MG63 (cell line): ENCODE measurements at regions not wholly inside any gene's neighbourhood (a gene's known extent, or its start where the extent isn't known, plus 50 kb on each side); places are given as distances from the start of the nearest gene placed in this dataset.

Experiments used
- DNase-seq: peaks from one replicate; pipeline ENCODE4 v3.0.0-alpha.2; 2020
- H3K27me3 ChIP-seq: fragments of 250-450 bp; sonication (Bioruptor Pico); 2 replicates; pipeline ENCODE4 v1.5.1; 2020; ENCODE audit warnings: mild to moderate bottlenecking, moderate library complexity
- H3K36me3 ChIP-seq: fragments of 250-450 bp; sonication (Bioruptor Pico); 2 replicates; pipeline ENCODE4 v1.5.1; 2020; ENCODE audit warnings: mild to moderate bottlenecking, moderate library complexity
- H3K4me3 ChIP-seq: fragments of 250-450 bp; sonication (Bioruptor Pico); 2 replicates; pipeline ENCODE4 v1.5.1; 2020; ENCODE audit warnings: mild to moderate bottlenecking, moderate library complexity
- H3K9me3 ChIP-seq: fragments of 250-450 bp; sonication (Bioruptor Pico); 2 replicates; pipeline ENCODE4 v1.5.1; 2020; ENCODE audit warnings: mild to moderate bottlenecking, moderate library complexity

DNA sequence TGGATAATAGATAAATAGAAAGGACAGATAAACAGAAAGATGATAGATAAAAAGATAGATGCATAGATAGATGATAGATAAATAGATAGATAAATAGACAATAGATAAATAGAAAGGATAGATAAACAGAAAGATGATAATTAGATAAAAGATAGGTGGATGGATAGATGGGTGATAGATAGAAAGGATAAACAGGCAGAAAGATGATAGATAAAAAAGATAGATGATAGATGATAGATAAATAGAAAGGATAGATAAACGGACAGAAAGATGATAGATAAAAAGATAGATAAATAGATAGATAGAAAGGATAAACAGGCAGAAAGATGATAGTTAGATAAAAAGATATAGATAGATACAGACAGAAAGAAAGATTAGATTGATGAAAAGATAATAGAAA lies 92.3 kb upstream of the UQCRFS1 start:
- Histone ChIP-seq H3K9me3 (no peaks in the 10 kb centered on the region), H3K4me3 (no peak overlapping the region), H3K27me3 (peaks cover 12% of the 10 kb centered on the region), H3K36me3 (no peaks in the 10 kb centered on the region)
- DNase-seq: no peak

GRCh38 chr19:29308977-29309590 lies 96.1 kb upstream of the UQCRFS1 start:
- Histone ChIP-seq H3K9me3 (no peaks in the 10 kb centered on the region), H3K27me3 (peaks cover 7% of the 10 kb centered on the region), H3K4me3 (no peak overlapping the region), H3K36me3 (no peaks in the 10 kb centered on the region)
- no peak for DNase-seq

DNA sequence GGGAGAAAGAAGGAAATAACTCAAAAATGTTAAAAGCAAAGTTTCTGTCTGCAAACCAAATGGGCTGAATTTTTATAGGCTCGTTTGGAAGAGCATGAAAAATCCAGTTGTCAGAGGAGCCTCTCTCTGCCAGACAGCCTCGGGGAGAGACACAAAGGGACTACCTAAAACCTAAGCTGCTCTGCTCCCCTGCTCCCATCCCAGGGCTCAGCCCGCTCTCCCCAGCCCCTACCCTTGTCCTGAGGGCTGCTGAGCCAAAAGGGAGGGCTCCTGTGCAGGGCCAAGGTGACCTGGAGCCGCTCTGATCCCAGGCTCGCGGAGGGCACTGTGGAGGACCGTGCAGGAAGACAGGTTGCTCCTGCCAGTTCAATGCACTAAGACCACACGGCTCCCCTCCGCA lies 96.7 kb upstream of the UQCRFS1 start:
- Histone ChIP-seq H3K36me3 (no peaks in the 10 kb centered on the region), H3K4me3 (no peak overlapping the region), H3K27me3 (peaks cover 4% of the 10 kb centered on the region; the same call in 1 of the 2 replicates), H3K9me3 (no peaks in the 10 kb centered on the region)
- DNase-seq: no peak

DNA sequence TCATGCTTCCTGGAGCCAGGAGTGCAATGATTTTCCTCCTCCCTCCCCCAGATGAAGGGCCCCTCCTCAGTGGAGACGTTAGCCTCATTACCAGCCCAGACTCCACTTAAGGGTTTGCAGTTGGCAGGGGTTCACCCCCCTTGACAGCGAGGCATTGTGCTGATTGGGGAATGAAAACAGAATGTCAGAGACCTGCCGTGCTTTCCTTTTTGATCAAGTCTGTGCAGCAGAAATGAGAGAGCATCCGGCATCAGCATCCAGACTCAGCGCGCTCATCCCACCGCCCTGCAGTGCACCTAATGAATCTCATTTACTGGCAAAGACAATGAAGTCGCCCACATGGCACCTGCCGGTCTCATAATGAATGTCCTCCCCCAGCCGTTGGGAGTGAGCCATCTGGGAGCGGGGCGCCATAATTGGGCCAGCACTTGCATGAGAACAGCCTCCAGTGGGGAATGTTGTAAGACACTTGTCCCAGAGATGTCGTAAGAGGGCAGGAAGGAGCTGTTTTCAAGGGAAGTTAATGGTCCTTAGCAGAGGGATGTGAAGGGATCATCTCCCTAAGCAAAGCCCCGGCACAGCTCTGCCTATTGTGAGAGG lies 98.3 kb upstream of the UQCRFS1 start:
- Histone ChIP-seq H3K4me3 (no peak overlapping the region), H3K9me3 (no peaks in the 10 kb centered on the region), H3K27me3 (peaks cover 4% of the 10 kb centered on the region; the same call in 1 of the 2 replicates), H3K36me3 (no peaks in the 10 kb centered on the region)
- no peak for DNase-seq

DNA sequence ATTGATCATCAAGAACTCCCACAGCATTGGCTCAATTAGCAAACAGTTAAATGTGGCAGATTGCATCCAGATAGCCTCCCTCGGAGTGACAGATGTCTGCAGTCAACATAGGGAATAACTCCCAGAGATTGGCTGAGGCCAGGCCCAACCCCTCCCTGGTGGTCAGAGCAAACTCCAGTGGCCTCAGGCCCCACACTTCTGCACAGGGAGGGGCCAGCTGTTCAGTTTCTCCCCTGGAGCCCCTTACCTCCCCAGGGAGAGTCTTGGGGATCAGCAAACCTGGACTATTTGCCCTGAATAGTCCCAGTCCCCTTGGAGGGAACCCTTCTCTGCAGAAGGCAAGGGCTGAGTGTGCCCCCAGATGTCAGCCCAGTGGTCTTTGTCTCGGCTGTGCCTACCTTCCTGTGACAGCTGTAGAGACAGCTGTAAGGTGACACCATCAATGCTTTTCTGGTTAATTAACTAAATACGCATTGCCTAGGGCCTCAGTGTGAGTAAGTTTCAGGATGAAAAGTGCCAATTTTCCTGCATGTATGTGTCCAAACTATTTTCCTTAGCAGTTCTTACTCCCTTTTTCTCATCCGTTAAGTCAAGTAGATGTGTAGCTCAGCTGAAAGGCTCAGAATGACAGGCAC lies 102.7 kb upstream of the UQCRFS1 start:
- DNase-seq: no peak
- H3K9me3 ChIP-seq: no peaks in the 10 kb centered on the region
- no peak overlapping the region for H3K4me3 ChIP-seq
- H3K36me3 ChIP-seq: no peaks in the 10 kb centered on the region
- H3K27me3 ChIP-seq: peaks cover 8% of the 10 kb centered on the region

DNA sequence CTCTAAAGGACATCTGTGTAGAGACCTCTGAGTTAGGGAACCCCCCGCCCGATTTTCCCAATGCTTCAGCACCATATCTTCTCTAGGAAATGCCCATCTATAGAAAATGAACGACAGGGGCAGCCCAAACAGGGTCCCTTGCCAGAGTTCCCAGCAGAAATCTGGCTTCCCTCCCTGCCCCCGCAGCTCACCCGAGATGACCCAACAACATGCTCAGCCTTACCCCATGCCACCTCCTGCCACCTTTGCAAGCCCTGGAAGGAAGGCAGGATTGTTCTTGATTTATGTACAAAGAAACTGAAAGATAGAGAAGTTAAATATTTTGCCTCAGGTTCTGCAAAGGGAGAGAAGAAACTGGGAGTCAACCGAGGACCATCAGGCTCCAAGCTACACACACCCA lies 105.6 kb upstream of the UQCRFS1 start:
- DNase-seq: no peak
- peaks cover 11% of the 10 kb centered on the region for H3K27me3 ChIP-seq
- H3K9me3 ChIP-seq: no peaks in the 10 kb centered on the region
- no peaks in the 10 kb centered on the region for H3K36me3 ChIP-seq
- no peak overlapping the region for H3K4me3 ChIP-seq

DNA sequence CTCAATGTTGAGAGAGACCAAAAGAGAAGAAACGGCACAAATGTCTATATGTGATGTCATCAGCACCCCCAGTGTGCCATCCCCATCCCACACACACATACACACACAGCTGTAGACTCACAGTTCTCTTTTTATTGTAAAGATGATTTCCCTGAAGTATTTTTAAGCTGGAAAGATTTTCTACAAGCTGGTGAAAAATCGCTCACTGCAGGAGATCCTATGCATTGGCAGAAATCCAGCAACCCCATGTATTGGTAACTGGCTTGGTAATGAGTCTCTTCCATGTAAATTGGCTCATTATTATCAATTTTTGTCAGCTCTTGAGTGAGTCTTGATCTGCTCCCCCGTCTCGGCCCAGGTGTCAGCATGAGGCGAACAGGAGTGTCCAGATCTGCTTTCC lies 107.1 kb upstream of the UQCRFS1 start:
- H3K36me3 ChIP-seq: no peaks in the 10 kb centered on the region
- H3K27me3 ChIP-seq: peaks cover 11% of the 10 kb centered on the region
- H3K4me3 ChIP-seq: no peak overlapping the region
- no peaks in the 10 kb centered on the region for H3K9me3 ChIP-seq
- DNase-seq: no peak

GRCh38 chr19:29320618-29321017 lies 107.7 kb upstream of the UQCRFS1 start:
- Histone ChIP-seq H3K4me3 (no peak overlapping the region), H3K9me3 (no peaks in the 10 kb centered on the region)

GRCh38 chr19:29321116-29321515 lies 108.2 kb upstream of the UQCRFS1 start:
- H3K4me3 ChIP-seq: no peak overlapping the region
- DNase-seq: no peak
- no peaks in the 10 kb centered on the region for H3K36me3 ChIP-seq
- peaks cover 11% of the 10 kb centered on the region for H3K27me3 ChIP-seq
- H3K9me3 ChIP-seq: no peaks in the 10 kb centered on the region

More at GRCh38 chr19:29320618-29321017, 107.7 kb upstream of the UQCRFS1 start:
- Histone ChIP-seq H3K27me3 (peaks cover 11% of the 10 kb centered on the region), H3K36me3 (no peaks in the 10 kb centered on the region)
- no peak for DNase-seq

DNA sequence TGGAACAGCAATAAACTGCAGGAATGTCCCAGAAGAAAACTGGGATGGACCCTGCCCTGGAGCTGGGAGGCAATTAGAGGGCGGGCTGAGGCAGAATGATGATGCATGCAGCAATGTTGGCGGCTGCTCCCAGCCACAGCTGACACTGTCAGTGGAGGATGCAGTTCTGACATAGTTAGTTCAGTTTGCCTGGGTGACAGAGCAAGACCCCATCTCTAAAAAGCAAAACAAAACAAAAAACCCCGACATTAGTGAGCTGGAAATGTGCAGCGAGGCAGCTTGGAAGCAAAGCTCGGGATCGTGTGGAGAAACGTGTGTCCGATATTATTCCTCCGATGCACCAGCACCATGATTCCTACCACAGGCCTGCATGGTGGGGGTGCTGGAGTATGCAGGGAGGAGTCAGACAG lies 110.1 kb upstream of the UQCRFS1 start:
- H3K9me3 ChIP-seq: no peaks in the 10 kb centered on the region
- no peak overlapping the region for H3K4me3 ChIP-seq
- no peaks in the 10 kb centered on the region for H3K36me3 ChIP-seq
- peaks cover 11% of the 10 kb centered on the region for H3K27me3 ChIP-seq
- DNase-seq: no peak

GRCh38 chr19:29323440-29324290 lies 110.7 kb upstream of the UQCRFS1 start:
- Histone ChIP-seq H3K36me3 (no peaks in the 10 kb centered on the region), H3K4me3 (no peak overlapping the region), H3K27me3 (peaks cover 11% of the 10 kb centered on the region), H3K9me3 (no peaks in the 10 kb centered on the region)
- no peak for DNase-seq

DNA sequence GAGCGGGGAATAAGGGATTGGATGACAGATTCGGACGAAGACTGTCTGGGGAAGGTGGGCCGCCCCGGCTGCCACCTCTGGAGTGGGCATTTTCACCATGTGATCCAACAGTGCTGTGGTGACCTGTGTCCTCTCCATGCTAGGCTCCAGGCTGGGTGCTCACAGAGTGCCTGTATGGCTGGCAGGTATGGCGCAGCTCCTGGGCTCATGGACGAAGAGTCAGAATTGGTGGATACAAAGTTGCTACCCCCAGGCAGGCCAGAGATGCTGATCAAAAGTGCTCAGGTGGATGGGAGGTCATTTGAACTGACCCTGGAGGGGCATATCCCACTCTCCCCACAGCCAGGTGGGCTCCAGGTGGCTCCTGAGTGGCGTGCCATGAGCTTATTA lies 111.3 kb upstream of the UQCRFS1 start:
- DNase-seq: no peak
- H3K4me3 ChIP-seq: no peak overlapping the region
- H3K9me3 ChIP-seq: no peaks in the 10 kb centered on the region
- peaks cover 8% of the 10 kb centered on the region for H3K27me3 ChIP-seq
- no peaks in the 10 kb centered on the region for H3K36me3 ChIP-seq

GRCh38 chr19:29324717-29325116 lies 111.8 kb upstream of the UQCRFS1 start:
- H3K9me3 ChIP-seq: no peaks in the 10 kb centered on the region
- H3K27me3 ChIP-seq: peaks cover 6% of the 10 kb centered on the region
- H3K36me3 ChIP-seq: no peaks in the 10 kb centered on the region
- no peak for DNase-seq
- no peak overlapping the region for H3K4me3 ChIP-seq

DNA sequence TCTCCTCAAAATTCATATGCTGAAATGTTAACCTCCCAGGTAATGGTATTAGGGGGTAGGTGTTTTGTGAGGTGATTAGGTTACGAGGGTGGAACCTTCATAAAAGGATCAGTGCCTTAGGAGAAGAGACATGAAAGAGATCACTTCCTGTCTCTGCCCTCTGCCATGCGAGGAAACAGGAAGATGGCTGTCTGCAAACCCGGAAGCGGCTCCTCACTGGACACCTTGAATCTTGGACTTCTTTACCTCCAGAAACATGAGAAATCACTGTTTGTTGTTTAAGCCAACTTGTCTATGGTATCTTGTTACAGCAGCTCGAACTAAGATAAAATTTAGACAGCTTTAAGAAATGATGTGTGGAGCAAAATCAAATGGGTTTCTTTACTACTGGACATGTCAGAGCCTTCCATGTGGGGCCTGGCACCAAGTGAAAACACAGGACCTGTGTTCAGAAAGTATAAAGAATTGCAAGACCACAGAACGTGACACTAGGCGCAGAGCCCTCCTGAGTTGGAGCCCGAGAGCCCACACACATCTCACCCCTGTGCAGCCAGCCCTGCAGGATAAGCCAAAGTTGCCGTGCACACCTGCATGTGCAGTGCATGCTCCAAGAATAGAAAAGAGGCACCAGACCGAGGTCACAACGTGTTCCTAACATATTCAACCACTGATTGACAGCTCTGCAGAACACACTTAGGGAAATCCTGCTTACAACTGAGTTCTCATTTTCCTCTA lies 112.5 kb upstream of the UQCRFS1 start:
- peaks cover 3% of the 10 kb centered on the region; the same call in 1 of the 2 replicates for H3K27me3 ChIP-seq
- DNase-seq: no peak
- H3K9me3 ChIP-seq: no peaks in the 10 kb centered on the region
- H3K4me3 ChIP-seq: no peak overlapping the region
- no peaks in the 10 kb centered on the region for H3K36me3 ChIP-seq

DNA sequence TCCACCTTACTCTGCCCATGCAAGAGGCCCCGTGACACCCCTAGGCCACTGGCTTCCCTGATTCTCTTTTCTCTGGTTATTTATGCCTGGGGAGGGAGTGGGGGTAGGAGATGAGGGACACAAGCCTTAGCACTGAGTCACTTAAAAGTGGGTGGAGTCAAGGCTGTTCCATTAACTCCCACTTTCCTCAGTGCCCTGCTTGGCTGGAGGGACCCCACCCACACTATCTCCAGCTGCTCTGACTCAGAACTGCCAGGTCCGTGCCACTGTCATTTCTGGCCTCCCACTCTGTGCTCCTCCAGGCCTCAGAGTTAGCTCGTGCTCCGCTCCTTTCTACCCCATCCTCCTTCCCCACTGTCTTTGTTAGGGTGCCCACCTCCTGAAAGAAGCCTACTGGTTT lies 113.4 kb upstream of the UQCRFS1 start:
- peak; percentile 9 for DNase-seq
- Histone ChIP-seq H3K9me3 (no peaks in the 10 kb centered on the region), H3K27me3 (peaks cover 3% of the 10 kb centered on the region; the same call in 1 of the 2 replicates), H3K4me3 (no peak overlapping the region), H3K36me3 (no peaks in the 10 kb centered on the region)
